Mesendoderm (in vitro differentiated cells): ENCODE measurements at regions not wholly inside any gene's neighbourhood (a gene's known extent, or its start where the extent isn't known, plus 50 kb on each side); places are given as distances from the start of the nearest gene placed in this dataset.

Experiments used
- DNase-seq: peaks from one replicate; pipeline ENCODE4 v3.0.0; 2013
- H2AK5ac ChIP-seq: 2 replicates; pipeline ENCODE4 v1.6.1; 2013; ENCODE audit warnings: low read length, inconsistent platforms
- H2BK120ac ChIP-seq: 2 replicates; pipeline ENCODE4 v1.6.1; 2013; ENCODE audit warnings: low read depth, mild to moderate bottlenecking, low read length, moderate library complexity, mixed read lengths
- H2BK15ac ChIP-seq: replicated peaks from 2 replicates; pipeline ENCODE4 v1.6.1; 2013; ENCODE audit warnings: low read depth, mild to moderate bottlenecking, moderate library complexity
- H2BK5ac ChIP-seq: 2 replicates; pipeline ENCODE4 v1.6.1; 2013; ENCODE audit warnings: low read length, inconsistent platforms
- H3K18ac ChIP-seq: 2 replicates; pipeline ENCODE4 v1.6.1; 2013; ENCODE audit warnings: mild to moderate bottlenecking, low read length, mixed read lengths
- H3K23ac ChIP-seq: one replicate; pipeline ENCODE4 v1.6.1; 2013; ENCODE audit warnings: low read length
- H3K27ac ChIP-seq: 2 replicates; pipeline ENCODE4 v1.5.1; 2013; ENCODE audit warnings: low read depth, mild to moderate bottlenecking, inconsistent platforms, low read length, moderate library complexity
- H3K27me3 ChIP-seq: 2 replicates; pipeline ENCODE4 v1.6.1; 2013; ENCODE audit warnings: low read length, control low read depth, mild to moderate bottlenecking, inconsistent platforms; ENCODE audit not compliant: insufficient read depth, poor library complexity
- H3K36me3 ChIP-seq: 2 replicates; pipeline ENCODE4 v1.6.1; 2013; ENCODE audit warnings: low read length, inconsistent platforms; ENCODE audit not compliant: control insufficient read depth, insufficient read depth
- H3K4ac ChIP-seq: one replicate; pipeline ENCODE4 v1.6.1; 2013; ENCODE audit warnings: low read depth, mild to moderate bottlenecking, low read length, moderate library complexity
- H3K4me1 ChIP-seq: 2 replicates; pipeline ENCODE4 v1.6.1; 2013; ENCODE audit warnings: low read depth, low read length, inconsistent platforms; ENCODE audit not compliant: control insufficient read depth
- H3K4me2 ChIP-seq: 2 replicates; pipeline ENCODE4 v1.6.1; 2013; ENCODE audit warnings: low read length
- H3K4me3 ChIP-seq: 2 replicates; pipeline ENCODE4 v1.5.1; 2013; ENCODE audit warnings: mild to moderate bottlenecking, low read length
- H3K56ac ChIP-seq: one replicate; pipeline ENCODE4 v1.6.1; 2013; ENCODE audit warnings: low read length
- H3K79me1 ChIP-seq: 2 replicates; pipeline ENCODE4 v1.6.1; 2013; ENCODE audit warnings: low read length, inconsistent platforms
- H3K79me2 ChIP-seq: 2 replicates; pipeline ENCODE4 v1.6.1; 2013; ENCODE audit warnings: mild to moderate bottlenecking, low read length; ENCODE audit not compliant: control insufficient read depth, insufficient read depth
- H3K9ac ChIP-seq: 2 replicates; pipeline ENCODE4 v1.6.1; 2013; ENCODE audit warnings: low read length, inconsistent platforms
- H4K5ac ChIP-seq: one replicate; pipeline ENCODE4 v1.6.1; 2013; ENCODE audit warnings: low read length
- H4K8ac ChIP-seq: one replicate; pipeline ENCODE4 v1.6.1; 2013; ENCODE audit warnings: low read depth, mild to moderate bottlenecking, control low read depth, low read length, moderate library complexity
- WGBS: extraction: QIAGEN DNeasy Blood & Tissue Kit; methylation state at CpG from one replicate; pipeline ENCODE4 v1.1.7; 2013; ENCODE audit warnings: low lambda C conversion rate, missing lambda C conversion rate; ENCODE audit not compliant: insufficient coverage; ENCODE audit errors: extremely low coverage; 5-methylcytosine and 5-hydroxymethylcytosine counted together

GRCh38 chr6:81901551-81901966, 149.1 kb upstream of the TENT5A start:
- no peak overlapping the region for H3K4ac ChIP-seq
- no peak overlapping the region for H4K5ac ChIP-seq
- H2BK120ac ChIP-seq, result no peak overlapping the region
- H3K27ac ChIP-seq, result no peak overlapping the region
- no peak overlapping the region for H4K8ac ChIP-seq
- no peak for DNase-seq
- no peaks in the 10 kb centered on the region for H3K27me3 ChIP-seq
- H3K36me3 ChIP-seq, result no peaks in the 10 kb centered on the region
- H3K9ac ChIP-seq, result no peak overlapping the region
- no peaks in the 10 kb centered on the region for H3K4me1 ChIP-seq
- H3K56ac ChIP-seq, result no peak overlapping the region
- no CpG with 5 or more reads among the region's 1 CpG for WGBS
- no peak overlapping the region for H2AK5ac ChIP-seq
- H3K23ac ChIP-seq, result no peak overlapping the region
- H2BK5ac ChIP-seq, result no peak overlapping the region
- H3K4me2 ChIP-seq, result no peak overlapping the region
- H3K18ac ChIP-seq, result no peak overlapping the region
- no peaks in the 10 kb centered on the region for H3K79me2 ChIP-seq
- H2BK15ac ChIP-seq, result no peak overlapping the region
- no peaks in the 10 kb centered on the region for H3K79me1 ChIP-seq
- H3K4me3 ChIP-seq, result no peak overlapping the region

- H4K8ac ChIP-seq, result no peak overlapping the region
- H3K9ac ChIP-seq, result no peak overlapping the region
- no peak overlapping the region for H3K4me3 ChIP-seq
- H3K4me2 ChIP-seq, result no peak overlapping the region
- H3K27ac ChIP-seq, result no peak overlapping the region
- H3K4ac ChIP-seq, result no peak overlapping the region
- H3K79me2 ChIP-seq, result no peaks in the 10 kb centered on the region
- no peak overlapping the region for H3K56ac ChIP-seq
- no peaks in the 10 kb centered on the region for H3K79me1 ChIP-seq
- no peak overlapping the region for H3K18ac ChIP-seq
- H3K27me3 ChIP-seq, result no peaks in the 10 kb centered on the region
- H3K4me1 ChIP-seq, result no peaks in the 10 kb centered on the region
- no peak overlapping the region for H2BK15ac ChIP-seq
- H3K23ac ChIP-seq, result no peak overlapping the region
- H4K5ac ChIP-seq, result no peak overlapping the region
- WGBS, result no CpG with 5 or more reads among the region's 1 CpG
- H2BK5ac ChIP-seq, result no peak overlapping the region
- DNase-seq, result no peak
- H2BK120ac ChIP-seq, result no peak overlapping the region
- H3K36me3 ChIP-seq, result no peaks in the 10 kb centered on the region
- no peak overlapping the region for H2AK5ac ChIP-seq
These were observed 148.1 kb upstream of the TENT5A start for GRCh38 chr6:81900616-81901015.

GRCh38 chr6:81897793-81898192, 145.3 kb upstream of the TENT5A start:
- Histone ChIP-seq H2AK5ac (no peak overlapping the region), H2BK120ac (no peak overlapping the region), H2BK5ac (no peak overlapping the region), H2BK15ac (no peak overlapping the region), H3K79me1 (no peaks in the 10 kb centered on the region), H3K4ac (no peak overlapping the region), H3K36me3 (no peaks in the 10 kb centered on the region), H3K27ac (no peak overlapping the region), H4K8ac (no peak overlapping the region), H3K79me2 (no peaks in the 10 kb centered on the region), H4K5ac (no peak overlapping the region), H3K27me3 (no peaks in the 10 kb centered on the region), H3K18ac (no peak overlapping the region), H3K4me2 (no peak overlapping the region), H3K4me3 (no peak overlapping the region), H3K4me1 (no peaks in the 10 kb centered on the region), H3K23ac (no peak overlapping the region), H3K56ac (no peak overlapping the region), H3K9ac (no peak overlapping the region)
- no peak for DNase-seq
- WGBS, result no CpG with 5 or more reads among the region's 4 CpGs

DNA sequence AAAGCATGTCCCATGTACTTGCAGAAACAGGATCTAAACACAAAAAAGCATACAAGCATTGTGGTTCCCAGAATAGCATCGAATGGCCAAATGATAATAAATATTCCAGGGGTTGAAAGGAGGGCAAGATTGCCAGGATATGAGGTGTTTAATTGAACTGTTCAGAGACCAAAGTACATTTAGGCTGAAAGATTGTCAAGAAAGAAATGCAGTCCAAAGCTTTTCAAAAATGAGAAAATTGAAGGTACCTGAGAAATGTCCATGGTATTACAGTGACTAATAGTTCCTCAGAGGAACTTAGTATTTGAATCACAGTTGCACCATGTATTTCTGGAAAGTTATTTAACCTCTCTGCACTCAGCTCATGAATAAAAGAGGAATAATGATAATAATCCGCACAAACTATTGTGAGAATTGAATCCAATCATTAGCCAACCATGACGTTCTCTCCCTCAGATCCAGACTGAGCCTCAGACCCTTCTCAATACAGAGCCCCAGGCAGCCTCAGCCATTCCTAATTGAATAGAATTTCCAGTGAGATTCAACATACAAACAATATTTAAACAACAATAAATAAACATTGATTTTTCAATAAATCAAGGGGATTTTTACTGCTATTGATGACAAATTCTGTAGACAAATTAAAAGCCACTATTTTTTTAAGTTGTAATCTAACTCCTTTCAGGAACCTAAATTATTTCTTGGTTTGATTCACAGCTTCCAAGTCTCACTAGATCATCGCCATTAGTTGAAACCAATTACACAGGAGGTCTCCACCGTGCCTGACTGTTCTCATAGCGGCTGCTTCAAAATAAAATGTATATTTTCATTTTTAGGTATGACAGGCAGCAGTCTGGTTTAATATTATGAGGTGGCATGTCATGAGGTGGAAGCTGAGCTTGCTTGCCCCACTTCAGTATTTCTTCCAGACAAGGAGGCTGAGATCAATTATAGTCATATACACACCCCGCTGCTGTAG, 144.3 kb upstream of the TENT5A start:
- Histone ChIP-seq H3K4me1 (no peaks in the 10 kb centered on the region), H3K4ac (no peak overlapping the region), H3K23ac (no peak overlapping the region), H3K4me2 (no peak overlapping the region), H4K5ac (no peak overlapping the region), H2AK5ac (no peak overlapping the region), H3K79me2 (no peaks in the 10 kb centered on the region), H3K56ac (no peak overlapping the region), H3K36me3 (no peaks in the 10 kb centered on the region), H2BK120ac (no peak overlapping the region), H4K8ac (no peak overlapping the region), H3K27me3 (no peaks in the 10 kb centered on the region), H3K4me3 (no peak overlapping the region), H2BK15ac (no peak overlapping the region), H2BK5ac (no peak overlapping the region), H3K9ac (no peak overlapping the region), H3K27ac (no peak overlapping the region), H3K18ac (no peak overlapping the region), H3K79me1 (no peaks in the 10 kb centered on the region)
- no peak for DNase-seq
- WGBS, result no CpG with 5 or more reads among the region's 7 CpGs

DNA sequence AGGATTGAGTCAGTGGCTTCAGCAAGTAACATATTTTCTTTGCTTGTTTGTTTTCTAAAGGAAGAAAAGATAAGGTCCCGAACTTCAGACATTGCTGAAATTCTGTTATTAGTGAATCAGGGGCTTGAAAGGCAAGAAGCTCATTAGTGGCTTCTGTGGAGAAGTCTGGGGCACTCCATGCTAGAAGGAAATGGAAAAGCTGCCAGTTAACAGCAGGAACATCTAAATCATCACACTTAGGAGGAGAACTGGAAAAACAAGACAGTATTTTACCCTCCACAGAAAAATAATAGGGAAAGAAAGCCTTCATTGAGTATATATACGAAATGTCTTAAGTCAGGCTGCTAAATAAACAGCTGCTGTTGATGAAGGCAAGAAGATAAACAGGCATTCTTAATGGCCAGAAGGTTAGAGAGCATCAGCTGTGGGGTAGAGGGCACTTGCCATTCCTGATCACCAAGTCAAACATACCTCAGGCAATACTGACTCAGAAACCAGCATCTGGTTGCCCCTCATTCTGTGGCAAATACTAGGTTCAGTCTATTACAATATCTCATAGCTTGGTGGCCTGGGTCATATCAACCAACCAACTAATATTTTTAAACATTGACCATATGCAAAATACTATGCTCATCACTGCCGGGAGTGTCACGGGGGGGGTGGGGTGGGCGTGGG, 143.2 kb upstream of the TENT5A start:
- H2BK5ac ChIP-seq, result no peak overlapping the region
- no peak overlapping the region for H2BK120ac ChIP-seq
- no peak overlapping the region for H2BK15ac ChIP-seq
- no peak overlapping the region for H3K9ac ChIP-seq
- H3K18ac ChIP-seq, result no peak overlapping the region
- no peaks in the 10 kb centered on the region for H3K36me3 ChIP-seq
- no peak overlapping the region for H3K4me3 ChIP-seq
- no peak overlapping the region for H3K23ac ChIP-seq
- H3K4me1 ChIP-seq, result no peaks in the 10 kb centered on the region
- no peak overlapping the region for H3K27ac ChIP-seq
- no peak overlapping the region for H3K56ac ChIP-seq
- H4K8ac ChIP-seq, result no peak overlapping the region
- no CpG with 5 or more reads among the region's 5 CpGs for WGBS
- H3K4me2 ChIP-seq, result no peak overlapping the region
- H3K27me3 ChIP-seq, result no peaks in the 10 kb centered on the region
- H3K79me1 ChIP-seq, result no peaks in the 10 kb centered on the region
- H3K4ac ChIP-seq, result no peak overlapping the region
- no peak overlapping the region for H2AK5ac ChIP-seq
- DNase-seq, result peak; percentile 23
- no peaks in the 10 kb centered on the region for H3K79me2 ChIP-seq
- H4K5ac ChIP-seq, result no peak overlapping the region
